ENCODE measurements at regions not wholly inside any gene's neighbourhood (a gene's known extent, or its start where the extent isn't known, plus 50 kb on each side); places are given as distances from the start of the nearest gene placed in this dataset.

DNA sequence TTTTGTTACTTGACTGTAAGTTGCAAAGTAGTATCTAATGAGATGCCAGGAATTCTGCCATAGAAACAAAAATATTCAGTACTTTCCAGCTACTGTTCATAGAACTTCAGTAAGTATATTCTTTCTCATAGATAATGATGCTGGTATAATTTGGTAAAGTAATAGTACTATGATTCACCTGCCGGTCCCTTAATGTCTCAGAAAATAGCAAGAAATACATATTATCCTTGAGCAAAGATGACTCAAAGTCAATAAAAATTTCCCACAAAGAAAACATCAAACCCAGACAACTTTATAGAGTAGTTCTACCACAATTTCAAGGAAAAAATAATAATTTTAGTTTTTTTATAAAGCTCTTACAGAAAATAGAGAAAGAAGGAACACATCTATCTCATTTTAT lies 105.4 kb downstream of the EPDR1 start:
- Histone ChIP-seq H3K4me3 (no peak overlapping the region), H3K4me2 (ENCODE audit: control insufficient read depth, insufficient read depth) (no peak overlapping the region), H3K4me1 (ENCODE audit: control insufficient read depth, insufficient read depth, low read length) (no peaks in the 10 kb centered on the region), H3K36me3 (ENCODE audit: control insufficient read depth in 2 of 2, insufficient read depth in 2 of 2, low read length in 1 of 2) (no peaks in the 10 kb centered on the region), H3K9ac (ENCODE audit: control insufficient read depth, insufficient read depth, low read length) (no peak overlapping the region), H3K27ac (ENCODE audit: control insufficient read depth, insufficient read depth) (no peak overlapping the region), H3K79me2 (ENCODE audit: control insufficient read depth, insufficient read depth, low read length) (no peaks in the 10 kb centered on the region), H4K20me1 (ENCODE audit: control insufficient read depth, insufficient read depth) (no peaks in the 10 kb centered on the region), H3K9me3 (replicated peaks; ENCODE audit: control insufficient read depth, insufficient read depth, low read length) (no peaks in the 10 kb centered on the region), H3K27me3 (replicated peaks in 1 of 2; ENCODE audit: control insufficient read depth in 2 of 2, insufficient read depth in 2 of 2, low read length in 1 of 2) (no peaks in the 10 kb centered on the region), H2AFZ (ENCODE audit: control insufficient read depth, low read depth, low read length) (no peak overlapping the region)
- CTCF ChIA-PET, result interaction anchor here (0.7 to 2.0 kb wide), 3 partner anchors 107 to 530 kb away, joined by 3 to 8 read pairs (median 4); partner anchors contain the start of gene SFRP4
- no TSS peak for BruUV-seq (replicated peaks)
- POLR2A ChIA-PET, result no interaction called here
- SMC1A ChIA-PET (ENCODE audit: uncharacterized antibody, unreplicated experiment), result interaction anchor here (1.2 to 3.0 kb wide), 7 partner anchors 9 to 113 kb away, joined by 3 to 14 read pairs (median 6); no protein-coding TSS in a partner anchor
- DNase-seq (ENCODE audit: low read depth, low spot score) (no peak), ATAC-seq (no peak), FAIRE-seq (no peak)
- RAD21 ChIA-PET (ENCODE audit: unreplicated experiment), result interaction anchor here (2.5 kb wide), 1 partner anchor 81 kb away, joined by 5 read pairs; no protein-coding TSS in a partner anchor
- intact Hi-C loops (cut with micrococcal nuclease; ENCODE audit: unreplicated experiment), result no loop called here
- 96% methylated on average over 1 of the region's 1 CpG for WGBS (ENCODE audit: insufficient coverage, insufficient replicate concordance, low lambda C conversion rate, missing lambda C conversion rate)
- in situ Hi-C loops (cut with MboI), result no loop called here
- no peak for TF ChIP-seq EGR1 (IDR thresholded peaks at IDR 0.05; ENCODE audit: borderline replicate concordance in 1 of 2, low read depth in 2 of 2, low read length in 2 of 2)
- no peak for TF ChIP-seq NR2F1 (conservative IDR thresholded peaks at IDR 0.05)
- no peak for TF ChIP-seq SMC3 (IDR thresholded peaks at IDR 0.05; ENCODE audit: borderline replicate concordance, low read length)
- no peak for TF ChIP-seq NFYB (IDR thresholded peaks at IDR 0.05; ENCODE audit: insufficient read depth, low read depth, low read length)
- no peak for TF ChIP-seq E4F1 (IDR thresholded peaks at IDR 0.05; ENCODE audit: borderline replicate concordance, partially characterized antibody)
- TF ChIP-seq CBX3 (IDR thresholded peaks at IDR 0.05; ENCODE audit: borderline replicate concordance, low read depth), result no peak
- TF ChIP-seq ESRRA (IDR thresholded peaks at IDR 0.05; ENCODE audit: low read length), result no peak
- TF ChIP-seq, protein P1, sequence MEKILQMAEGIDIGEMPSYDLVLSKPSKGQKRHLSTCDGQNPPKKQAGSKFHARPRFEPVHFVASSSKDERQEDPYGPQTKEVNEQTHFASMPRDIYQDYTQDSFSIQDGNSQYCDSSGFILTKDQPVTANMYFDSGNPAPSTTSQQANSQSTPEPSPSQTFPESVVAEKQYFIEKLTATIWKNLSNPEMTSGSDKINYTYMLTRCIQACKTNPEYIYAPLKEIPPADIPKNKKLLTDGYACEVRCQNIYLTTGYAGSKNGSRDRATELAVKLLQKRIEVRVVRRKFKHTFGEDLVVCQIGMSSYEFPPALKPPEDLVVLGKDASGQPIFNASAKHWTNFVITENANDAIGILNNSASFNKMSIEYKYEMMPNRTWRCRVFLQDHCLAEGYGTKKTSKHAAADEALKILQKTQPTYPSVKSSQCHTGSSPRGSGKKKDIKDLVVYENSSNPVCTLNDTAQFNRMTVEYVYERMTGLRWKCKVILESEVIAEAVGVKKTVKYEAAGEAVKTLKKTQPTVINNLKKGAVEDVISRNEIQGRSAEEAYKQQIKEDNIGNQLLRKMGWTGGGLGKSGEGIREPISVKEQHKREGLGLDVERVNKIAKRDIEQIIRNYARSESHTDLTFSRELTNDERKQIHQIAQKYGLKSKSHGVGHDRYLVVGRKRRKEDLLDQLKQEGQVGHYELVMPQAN (conservative IDR thresholded peaks at IDR 0.05), result no peak
- no peak for TF ChIP-seq EZH2 (IDR thresholded peaks at IDR 0.05; ENCODE audit: borderline replicate concordance, control insufficient read depth, low read depth, low read length)
- TF ChIP-seq RBBP5 (conservative IDR thresholded peaks at IDR 0.05), result no peak
- TF ChIP-seq, protein P2, sequence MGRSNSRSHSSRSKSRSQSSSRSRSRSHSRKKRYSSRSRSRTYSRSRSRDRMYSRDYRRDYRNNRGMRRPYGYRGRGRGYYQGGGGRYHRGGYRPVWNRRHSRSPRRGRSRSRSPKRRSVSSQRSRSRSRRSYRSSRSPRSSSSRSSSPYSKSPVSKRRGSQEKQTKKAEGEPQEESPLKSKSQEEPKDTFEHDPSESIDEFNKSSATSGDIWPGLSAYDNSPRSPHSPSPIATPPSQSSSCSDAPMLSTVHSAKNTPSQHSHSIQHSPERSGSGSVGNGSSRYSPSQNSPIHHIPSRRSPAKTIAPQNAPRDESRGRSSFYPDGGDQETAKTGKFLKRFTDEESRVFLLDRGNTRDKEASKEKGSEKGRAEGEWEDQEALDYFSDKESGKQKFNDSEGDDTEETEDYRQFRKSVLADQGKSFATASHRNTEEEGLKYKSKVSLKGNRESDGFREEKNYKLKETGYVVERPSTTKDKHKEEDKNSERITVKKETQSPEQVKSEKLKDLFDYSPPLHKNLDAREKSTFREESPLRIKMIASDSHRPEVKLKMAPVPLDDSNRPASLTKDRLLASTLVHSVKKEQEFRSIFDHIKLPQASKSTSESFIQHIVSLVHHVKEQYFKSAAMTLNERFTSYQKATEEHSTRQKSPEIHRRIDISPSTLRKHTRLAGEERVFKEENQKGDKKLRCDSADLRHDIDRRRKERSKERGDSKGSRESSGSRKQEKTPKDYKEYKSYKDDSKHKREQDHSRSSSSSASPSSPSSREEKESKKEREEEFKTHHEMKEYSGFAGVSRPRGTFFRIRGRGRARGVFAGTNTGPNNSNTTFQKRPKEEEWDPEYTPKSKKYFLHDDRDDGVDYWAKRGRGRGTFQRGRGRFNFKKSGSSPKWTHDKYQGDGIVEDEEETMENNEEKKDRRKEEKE (IDR thresholded peaks at IDR 0.05), result no peak
- TF ChIP-seq, protein P3, sequence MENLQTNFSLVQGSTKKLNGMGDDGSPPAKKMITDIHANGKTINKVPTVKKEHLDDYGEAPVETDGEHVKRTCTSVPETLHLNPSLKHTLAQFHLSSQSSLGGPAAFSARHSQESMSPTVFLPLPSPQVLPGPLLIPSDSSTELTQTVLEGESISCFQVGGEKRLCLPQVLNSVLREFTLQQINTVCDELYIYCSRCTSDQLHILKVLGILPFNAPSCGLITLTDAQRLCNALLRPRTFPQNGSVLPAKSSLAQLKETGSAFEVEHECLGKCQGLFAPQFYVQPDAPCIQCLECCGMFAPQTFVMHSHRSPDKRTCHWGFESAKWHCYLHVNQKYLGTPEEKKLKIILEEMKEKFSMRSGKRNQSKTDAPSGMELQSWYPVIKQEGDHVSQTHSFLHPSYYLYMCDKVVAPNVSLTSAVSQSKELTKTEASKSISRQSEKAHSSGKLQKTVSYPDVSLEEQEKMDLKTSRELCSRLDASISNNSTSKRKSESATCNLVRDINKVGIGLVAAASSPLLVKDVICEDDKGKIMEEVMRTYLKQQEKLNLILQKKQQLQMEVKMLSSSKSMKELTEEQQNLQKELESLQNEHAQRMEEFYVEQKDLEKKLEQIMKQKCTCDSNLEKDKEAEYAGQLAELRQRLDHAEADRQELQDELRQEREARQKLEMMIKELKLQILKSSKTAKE (IDR thresholded peaks at IDR 0.05; ENCODE audit: low read depth, poor library complexity, severe bottlenecking), result no peak

Data from GM12878 (cell line).